GM18861 (cell line): ENCODE measurements at regions not wholly inside any gene's neighbourhood (a gene's known extent, or its start where the extent isn't known, plus 50 kb on each side); places are given as distances from the start of the nearest gene placed in this dataset.
"Not testable (repeated sequence)": the region's sequence is repeated elsewhere in the genome, so short reads cannot be mapped to it uniquely, and the experiment has no call there.

ENCODE experiments used
- ATAC-seq: cut with Tn5 transposase; IDR thresholded peaks from one replicate; pipeline ENCODE4 v1.9.1; 2021; ENCODE audit not compliant: unreplicated experiment

DNA sequence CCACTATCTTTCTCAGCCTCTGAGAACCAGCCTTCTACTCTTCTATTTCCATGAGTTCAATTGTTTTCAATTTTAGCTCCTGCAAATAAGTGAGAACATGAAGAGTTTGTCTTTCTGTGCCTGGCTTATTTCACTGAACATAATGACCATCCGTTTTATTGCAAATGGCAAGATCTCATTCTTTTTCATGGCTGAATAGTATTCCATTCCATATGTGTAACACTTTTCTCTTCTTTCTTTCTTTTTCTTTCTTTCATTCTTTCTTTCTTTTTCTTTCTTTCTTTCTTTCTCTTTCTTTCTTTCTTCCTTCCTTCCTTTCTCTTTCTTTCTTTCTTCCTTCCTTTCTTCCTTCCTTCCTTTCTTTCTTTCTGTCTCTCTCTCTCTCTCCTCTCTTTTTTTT, 228.7 kb downstream of the SHOX start:
- ATAC-seq = no peak

DNA sequence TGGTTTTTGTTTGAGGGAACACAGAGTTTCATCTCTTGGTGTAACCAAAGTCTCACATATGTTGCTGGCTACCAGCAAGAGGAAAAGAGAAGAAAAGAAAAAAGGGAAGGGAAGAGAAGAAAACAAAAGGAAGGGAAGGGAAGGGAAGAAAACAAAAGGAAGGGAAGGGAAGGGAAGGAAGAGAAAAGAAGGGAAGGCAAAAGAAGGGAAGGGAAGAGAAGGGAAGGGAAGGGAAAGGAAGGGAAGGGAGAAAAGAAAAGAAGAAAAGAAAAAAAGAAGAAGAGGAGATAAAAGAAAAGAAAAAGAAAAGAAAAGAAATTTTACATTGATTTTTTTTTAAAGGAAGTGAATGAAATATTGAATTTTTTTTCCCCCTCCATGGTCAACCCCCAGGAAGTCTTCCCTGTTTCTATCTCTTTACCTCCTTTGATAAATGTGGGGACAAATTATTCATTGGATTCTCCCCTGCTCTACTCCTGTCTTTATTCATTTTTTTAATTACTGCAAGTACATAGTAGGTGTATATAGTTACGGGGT, 228.0 kb downstream of the SHOX start:
- no peak for ATAC-seq

DNA sequence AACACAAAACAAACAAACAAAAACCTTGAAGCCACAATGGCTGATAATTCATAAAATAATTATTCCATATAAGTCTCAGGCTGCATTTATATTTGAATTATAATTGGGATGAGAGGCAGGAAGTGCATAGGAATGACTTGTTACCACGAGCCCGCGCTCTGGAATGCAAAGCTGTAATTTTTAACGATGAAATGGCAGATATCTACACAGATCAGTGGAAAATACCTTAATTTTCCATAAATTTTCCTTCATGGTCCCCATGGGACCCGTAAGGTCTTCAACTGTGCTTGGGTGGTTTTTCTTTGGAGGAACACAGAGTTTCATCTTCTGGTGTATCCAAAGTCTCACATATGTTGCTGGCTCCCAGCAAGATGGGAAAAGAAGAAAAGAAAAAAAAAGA, 226.8 kb downstream of the SHOX start:
- ATAC-seq = no peak

DNA sequence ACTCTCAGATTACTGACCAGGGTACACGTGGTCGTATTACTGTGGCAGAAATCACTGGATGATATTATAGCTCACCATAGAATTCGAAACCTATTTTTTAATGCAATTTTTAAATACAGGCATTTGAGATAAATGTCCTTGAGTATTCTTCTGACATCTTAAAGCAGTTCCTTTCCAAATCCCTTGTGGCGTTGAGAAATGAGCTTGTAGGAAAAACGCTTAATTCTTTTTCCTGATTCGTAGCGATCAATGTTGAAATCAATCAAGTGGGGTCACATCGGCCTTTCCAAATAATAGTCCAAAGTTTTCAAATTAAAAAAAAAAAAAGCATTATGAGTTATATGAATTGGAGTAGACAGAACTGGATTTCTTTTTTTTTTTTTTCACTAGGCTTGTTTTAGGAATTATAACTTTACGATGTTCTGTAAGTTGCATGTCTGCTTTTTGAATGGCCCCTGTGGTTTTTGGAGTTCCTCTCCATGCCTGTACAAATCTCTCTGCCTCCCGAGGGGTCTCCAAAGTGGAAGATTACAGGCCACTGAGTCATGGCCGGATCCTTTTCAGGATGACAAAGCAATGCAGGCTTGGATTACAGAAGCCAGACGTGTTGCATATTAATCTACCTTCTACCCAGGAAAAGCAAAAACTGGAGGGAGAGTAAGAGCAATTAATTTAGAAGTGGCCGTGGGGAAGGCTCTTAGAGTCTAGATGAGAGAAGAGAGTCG, 226.1 kb downstream of the SHOX start:
- ATAC-seq = no peak

GRCh38 chrX:853304-853703, 222.7 kb downstream of the SHOX start:
- no peak for ATAC-seq

DNA sequence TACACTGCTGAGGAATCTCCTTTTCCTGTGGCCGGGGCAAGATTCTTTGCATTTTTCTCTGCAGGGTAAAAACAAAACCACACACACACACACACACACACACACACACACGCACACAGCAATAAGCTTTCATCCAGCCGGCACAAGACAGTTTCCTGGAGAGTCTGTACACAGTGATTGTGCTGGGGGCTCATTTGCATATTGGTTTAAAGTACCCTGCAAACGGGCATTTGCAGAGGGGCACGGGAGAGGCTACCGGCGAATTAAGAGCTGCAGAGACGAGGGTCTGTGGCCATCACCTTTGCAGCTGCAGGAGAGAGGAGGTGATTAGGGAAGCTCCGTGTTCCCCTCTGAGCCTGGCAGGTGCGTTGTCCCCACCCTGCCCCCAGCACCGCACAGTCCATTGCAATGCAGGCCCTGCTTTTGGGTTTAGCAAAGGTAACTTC, 219.9 kb downstream of the SHOX start:
- no peak for ATAC-seq

DNA sequence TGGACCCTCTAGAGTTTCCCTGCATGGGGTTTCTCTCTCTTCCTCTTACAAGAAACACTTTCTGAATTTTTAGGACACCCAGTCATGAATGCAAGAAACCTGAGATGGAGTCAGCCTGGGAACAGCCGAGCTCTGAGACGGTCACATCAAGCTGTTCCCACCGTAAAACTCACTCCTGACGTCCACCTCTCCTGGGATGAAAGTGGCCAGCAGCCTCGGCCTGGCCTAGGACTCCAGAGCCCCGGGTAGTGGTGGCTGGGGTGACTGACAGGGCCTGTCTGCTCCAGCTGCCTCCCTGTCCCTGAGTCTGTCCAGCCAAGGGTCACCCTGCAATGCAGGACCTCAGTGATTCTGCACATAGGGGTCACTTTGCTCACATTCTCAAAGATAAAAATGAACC, 217.8 kb downstream of the SHOX start:
- ATAC-seq = no peak

- ATAC-seq = no peak
These were observed 212.7 kb downstream of the SHOX start for GRCh38 chrX:843306-843705.

DNA sequence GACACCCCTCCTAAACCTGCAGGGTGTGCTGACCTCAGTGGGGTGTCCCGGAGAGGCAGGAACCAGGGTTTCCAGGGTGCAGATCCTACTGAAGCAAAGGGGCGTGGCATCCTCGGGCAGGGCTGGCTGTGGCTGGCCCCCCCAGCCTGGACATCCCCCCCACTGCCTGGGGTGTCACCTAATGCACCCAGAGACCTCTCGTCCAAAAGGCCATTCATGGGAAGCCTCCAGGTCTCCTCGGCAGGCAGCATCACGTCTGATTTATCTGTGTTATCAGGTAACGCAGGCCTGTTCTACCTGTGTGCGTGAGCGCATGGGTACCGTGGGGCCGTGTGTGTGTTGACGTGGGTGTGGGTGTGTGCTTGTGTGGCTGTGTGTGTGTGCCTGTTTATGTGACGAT, 210.0 kb downstream of the SHOX start:
- ATAC-seq = no peak

- ATAC-seq = not testable (repeated sequence)
These were observed 208.1 kb downstream of the SHOX start for GRCh38 chrX:838666-839065.

- ATAC-seq = not testable (repeated sequence)
These were observed 205.3 kb downstream of the SHOX start for GRCh38 chrX:835857-836256.

DNA sequence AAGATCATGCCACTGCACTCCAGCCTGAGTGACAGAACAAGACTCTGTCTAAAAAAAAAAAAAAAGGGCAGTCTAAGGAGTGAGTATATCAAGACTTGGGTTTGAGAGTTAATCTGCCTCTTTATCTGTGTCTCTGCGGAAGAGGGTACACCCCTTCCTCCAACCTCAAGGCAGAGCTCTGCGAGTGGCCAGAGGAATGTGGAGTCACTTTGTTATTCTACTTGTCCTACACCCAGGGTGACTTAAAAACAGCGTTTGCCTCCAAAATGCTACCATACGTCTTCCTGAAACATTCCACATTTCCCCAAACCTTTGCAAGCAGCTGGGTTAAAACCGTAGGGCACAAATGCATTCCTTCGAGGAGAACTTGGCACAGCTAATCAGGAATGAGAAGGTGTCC, 199.9 kb downstream of the SHOX start:
- no peak for ATAC-seq

GRCh38 chrX:829145-829544, 198.6 kb downstream of the SHOX start:
- no peak for ATAC-seq

DNA sequence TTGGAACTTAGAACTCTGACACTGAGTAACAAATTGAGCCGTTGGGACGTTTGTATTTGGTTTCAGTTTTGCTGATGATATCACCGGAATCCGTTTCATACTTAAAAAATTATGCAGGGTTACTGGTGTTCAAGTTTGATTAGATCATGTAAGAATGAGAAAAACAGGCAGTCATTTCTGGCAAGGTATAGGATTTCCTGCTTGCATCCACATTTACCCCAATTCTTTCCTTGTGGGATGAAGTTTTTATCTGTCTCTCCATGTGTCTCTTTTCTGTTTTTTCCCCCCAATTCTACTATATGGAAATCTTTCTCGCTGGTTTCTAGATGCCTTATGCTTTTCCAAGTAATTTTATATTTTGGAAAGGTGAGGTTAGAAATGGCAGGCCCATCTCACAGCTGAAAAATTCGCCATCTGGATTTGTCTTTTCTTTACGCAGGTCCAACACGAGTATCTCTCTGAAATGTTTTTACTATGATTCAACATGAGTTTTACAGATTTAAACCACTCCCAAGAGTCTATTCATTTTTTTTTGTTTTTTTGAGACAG, 197.9 kb downstream of the SHOX start:
- ATAC-seq = no peak

GRCh38 chrX:826448-826847, 195.9 kb downstream of the SHOX start:
- no peak for ATAC-seq

DNA sequence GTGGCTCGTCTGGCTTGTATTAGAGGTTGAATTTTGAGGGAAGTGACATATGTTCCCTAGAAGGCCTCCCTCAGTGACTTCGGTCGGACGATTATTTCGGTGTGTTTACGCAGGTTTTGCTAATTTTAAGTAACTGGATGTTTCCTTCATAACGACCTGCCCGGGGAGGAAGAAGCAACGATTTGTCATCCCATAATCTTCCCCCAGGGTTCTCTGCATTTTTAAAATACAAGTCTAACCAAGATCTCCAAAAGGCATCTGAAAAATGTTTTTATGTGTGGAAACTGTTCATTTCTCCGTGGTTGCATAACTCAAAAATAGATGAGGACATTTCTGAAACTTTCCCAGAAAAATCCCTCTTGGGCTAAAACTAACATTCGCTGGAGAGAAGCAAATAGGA, 195.4 kb downstream of the SHOX start:
- ATAC-seq = no peak

DNA sequence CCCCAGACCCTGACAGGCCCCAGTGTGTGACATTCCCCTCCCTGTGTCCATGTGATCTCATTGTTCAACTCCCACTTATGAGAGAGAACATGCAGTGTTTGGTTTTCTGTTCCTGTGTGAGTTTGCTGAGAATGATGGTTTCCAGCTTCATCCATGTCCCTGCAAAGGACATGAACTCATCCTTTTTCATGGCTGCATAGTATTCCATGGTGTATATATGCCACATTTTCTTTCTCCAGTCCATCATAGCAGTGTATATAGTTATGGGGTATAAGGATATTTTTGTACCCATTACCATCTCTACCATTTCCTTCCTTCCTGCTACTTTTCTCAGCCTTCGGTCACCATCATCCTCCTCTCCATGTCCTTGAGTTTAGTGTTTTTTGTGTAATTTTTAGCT, 192.5 kb downstream of the SHOX start:
- ATAC-seq = not testable (repeated sequence)

GRCh38 chrX:821327-822107, 190.9 kb downstream of the SHOX start:
- ATAC-seq = no peak

DNA sequence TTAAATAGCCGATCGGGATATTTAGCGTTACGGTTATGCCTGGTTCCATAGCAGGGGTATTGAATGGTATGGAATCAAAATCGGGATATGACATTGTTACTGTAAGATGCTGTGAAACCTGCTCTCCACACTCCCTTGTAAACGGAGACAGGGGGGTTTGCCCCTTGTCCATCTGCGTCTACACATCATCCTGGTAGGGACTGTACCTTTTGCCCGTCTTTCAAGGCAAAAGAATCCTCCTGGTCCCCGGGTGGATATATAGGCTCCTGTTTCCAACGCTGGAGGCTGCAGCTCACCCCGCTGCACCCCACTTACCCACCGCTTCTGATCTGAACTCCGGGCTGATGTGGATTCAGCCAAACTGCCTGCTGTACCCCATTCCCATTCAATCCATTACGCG, 189.1 kb downstream of the SHOX start:
- no peak for ATAC-seq

- no peak for ATAC-seq
These were observed 187.2 kb downstream of the SHOX start for GRCh38 chrX:817759-818300.

GRCh38 chrX:817147-817546, 186.6 kb downstream of the SHOX start:
- ATAC-seq = not testable (repeated sequence)

DNA sequence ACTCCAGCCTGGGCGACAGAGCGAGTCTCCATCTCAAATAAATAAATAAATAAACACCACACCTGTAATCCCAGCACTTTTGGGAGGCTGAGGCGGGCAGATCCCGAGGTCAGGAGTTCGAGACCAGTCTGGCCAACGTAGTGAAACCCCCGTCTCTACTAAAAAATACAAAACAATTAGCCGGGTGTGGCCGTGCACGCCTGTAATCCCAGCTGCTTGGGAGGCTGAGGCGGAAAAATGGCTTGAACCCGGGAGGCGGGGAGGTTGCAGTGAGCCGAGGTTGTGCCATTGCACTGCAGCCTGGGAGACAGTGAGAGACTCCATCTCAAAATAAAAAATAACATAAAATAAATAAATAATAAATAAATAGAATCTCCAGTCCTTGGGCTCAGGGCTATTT, 185.8 kb downstream of the SHOX start:
- no peak for ATAC-seq
